ENCODE measurements at regions not wholly inside any gene's neighbourhood (a gene's known extent, or its start where the extent isn't known, plus 50 kb on each side); places are given as distances from the start of the nearest gene placed in this dataset.

DNA sequence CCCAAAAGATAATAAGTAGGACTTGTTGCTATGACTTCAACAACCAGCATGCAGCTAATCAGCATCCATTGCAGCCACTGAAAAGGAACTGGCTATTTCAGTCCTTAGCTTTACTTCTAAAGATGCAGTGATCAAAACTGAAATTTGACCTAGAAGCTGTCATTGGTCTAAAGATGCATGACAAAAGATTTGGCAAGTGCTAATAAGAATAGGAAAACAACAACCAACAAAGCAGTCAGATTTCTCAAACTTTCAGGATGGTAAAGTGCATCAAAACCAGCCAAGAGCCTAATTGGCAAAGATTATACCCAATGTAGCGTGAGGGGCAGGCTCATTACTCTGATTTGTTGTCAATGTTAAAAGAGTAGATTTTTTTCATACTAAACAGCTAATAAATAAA is 77.1 kb upstream of the WDR17 start (continued):
- TF ChIP-seq, protein P1, sequence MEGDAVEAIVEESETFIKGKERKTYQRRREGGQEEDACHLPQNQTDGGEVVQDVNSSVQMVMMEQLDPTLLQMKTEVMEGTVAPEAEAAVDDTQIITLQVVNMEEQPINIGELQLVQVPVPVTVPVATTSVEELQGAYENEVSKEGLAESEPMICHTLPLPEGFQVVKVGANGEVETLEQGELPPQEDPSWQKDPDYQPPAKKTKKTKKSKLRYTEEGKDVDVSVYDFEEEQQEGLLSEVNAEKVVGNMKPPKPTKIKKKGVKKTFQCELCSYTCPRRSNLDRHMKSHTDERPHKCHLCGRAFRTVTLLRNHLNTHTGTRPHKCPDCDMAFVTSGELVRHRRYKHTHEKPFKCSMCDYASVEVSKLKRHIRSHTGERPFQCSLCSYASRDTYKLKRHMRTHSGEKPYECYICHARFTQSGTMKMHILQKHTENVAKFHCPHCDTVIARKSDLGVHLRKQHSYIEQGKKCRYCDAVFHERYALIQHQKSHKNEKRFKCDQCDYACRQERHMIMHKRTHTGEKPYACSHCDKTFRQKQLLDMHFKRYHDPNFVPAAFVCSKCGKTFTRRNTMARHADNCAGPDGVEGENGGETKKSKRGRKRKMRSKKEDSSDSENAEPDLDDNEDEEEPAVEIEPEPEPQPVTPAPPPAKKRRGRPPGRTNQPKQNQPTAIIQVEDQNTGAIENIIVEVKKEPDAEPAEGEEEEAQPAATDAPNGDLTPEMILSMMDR (conservative IDR thresholded peaks at IDR 0.05; ENCODE audit: low read depth in 2 of 2): no peak
- TF ChIP-seq CREB1 (CRISPR knock-in tag; IDR thresholded peaks at IDR 0.05; ENCODE audit: low read depth): no peak

DNA sequence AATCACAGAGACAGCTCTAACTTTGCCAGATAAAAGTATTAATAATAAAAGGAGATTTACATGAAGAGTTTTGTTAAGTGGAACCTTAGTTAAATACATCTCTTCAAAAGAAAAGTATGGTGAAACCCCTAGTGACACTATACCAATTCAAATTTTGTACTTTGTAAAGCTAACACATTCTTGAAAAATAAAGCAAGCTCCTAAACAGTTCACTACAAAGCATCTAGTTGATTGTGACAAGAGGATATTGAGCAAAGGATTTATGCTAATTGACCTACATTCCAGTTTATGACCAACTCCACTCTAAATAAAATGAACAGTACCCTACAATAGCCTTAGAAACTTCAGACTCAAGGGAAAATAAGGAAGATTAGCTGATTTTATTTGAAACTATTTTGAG is 69.4 kb upstream of the WDR17 start:
- H3K79me2 ChIP-seq (replicated peaks; ENCODE audit: insufficient read depth): no peaks in the 10 kb centered on the region
- H3K27ac Mint-ChIP-seq: no peak overlapping the region
- peaks cover 3% of the 10 kb centered on the region for H3K27me3 Mint-ChIP-seq (ENCODE audit: insufficient read depth, low read depth, poor library complexity)
- H3K9me3 Mint-ChIP-seq: no peaks in the 10 kb centered on the region
- no peak for ATAC-seq
- H3K4me1 Mint-ChIP-seq: peaks cover 37% of the 10 kb centered on the region
- no peak overlapping the region for H3K4me3 ChIP-seq
- peaks cover 12% of the 10 kb centered on the region for H3K27me3 ChIP-seq (ENCODE audit: insufficient read depth)
- H4K20me1 ChIP-seq (replicated peaks; ENCODE audit: insufficient read depth): no peaks in the 10 kb centered on the region
- H3K4me2 ChIP-seq: no peak overlapping the region
- no peaks in the 10 kb centered on the region for H3K36me3 Mint-ChIP-seq (ENCODE audit: low read depth)
- no peak overlapping the region for H3K4me3 Mint-ChIP-seq
- no peaks in the 10 kb centered on the region for H3F3A ChIP-seq (replicated peaks; ENCODE audit: low read depth)
- H3K9me2 ChIP-seq (ENCODE audit: insufficient read depth): no peaks in the 10 kb centered on the region
- H3K36me3 ChIP-seq (ENCODE audit: insufficient read depth): no peaks in the 10 kb centered on the region
- H3K4me1 ChIP-seq (ENCODE audit: insufficient read depth): peaks cover 29% of the 10 kb centered on the region
- H2AFZ ChIP-seq: no peak overlapping the region
- no peak overlapping the region for H3K27ac ChIP-seq (ENCODE audit: low read depth)
- no peak for DNase-seq (ENCODE audit: low spot score)
- TF ChIP-seq, protein P2, sequence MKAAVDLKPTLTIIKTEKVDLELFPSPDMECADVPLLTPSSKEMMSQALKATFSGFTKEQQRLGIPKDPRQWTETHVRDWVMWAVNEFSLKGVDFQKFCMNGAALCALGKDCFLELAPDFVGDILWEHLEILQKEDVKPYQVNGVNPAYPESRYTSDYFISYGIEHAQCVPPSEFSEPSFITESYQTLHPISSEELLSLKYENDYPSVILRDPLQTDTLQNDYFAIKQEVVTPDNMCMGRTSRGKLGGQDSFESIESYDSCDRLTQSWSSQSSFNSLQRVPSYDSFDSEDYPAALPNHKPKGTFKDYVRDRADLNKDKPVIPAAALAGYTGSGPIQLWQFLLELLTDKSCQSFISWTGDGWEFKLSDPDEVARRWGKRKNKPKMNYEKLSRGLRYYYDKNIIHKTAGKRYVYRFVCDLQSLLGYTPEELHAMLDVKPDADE (IDR thresholded peaks at IDR 0.05): no peak
- TF ChIP-seq, protein P3, sequence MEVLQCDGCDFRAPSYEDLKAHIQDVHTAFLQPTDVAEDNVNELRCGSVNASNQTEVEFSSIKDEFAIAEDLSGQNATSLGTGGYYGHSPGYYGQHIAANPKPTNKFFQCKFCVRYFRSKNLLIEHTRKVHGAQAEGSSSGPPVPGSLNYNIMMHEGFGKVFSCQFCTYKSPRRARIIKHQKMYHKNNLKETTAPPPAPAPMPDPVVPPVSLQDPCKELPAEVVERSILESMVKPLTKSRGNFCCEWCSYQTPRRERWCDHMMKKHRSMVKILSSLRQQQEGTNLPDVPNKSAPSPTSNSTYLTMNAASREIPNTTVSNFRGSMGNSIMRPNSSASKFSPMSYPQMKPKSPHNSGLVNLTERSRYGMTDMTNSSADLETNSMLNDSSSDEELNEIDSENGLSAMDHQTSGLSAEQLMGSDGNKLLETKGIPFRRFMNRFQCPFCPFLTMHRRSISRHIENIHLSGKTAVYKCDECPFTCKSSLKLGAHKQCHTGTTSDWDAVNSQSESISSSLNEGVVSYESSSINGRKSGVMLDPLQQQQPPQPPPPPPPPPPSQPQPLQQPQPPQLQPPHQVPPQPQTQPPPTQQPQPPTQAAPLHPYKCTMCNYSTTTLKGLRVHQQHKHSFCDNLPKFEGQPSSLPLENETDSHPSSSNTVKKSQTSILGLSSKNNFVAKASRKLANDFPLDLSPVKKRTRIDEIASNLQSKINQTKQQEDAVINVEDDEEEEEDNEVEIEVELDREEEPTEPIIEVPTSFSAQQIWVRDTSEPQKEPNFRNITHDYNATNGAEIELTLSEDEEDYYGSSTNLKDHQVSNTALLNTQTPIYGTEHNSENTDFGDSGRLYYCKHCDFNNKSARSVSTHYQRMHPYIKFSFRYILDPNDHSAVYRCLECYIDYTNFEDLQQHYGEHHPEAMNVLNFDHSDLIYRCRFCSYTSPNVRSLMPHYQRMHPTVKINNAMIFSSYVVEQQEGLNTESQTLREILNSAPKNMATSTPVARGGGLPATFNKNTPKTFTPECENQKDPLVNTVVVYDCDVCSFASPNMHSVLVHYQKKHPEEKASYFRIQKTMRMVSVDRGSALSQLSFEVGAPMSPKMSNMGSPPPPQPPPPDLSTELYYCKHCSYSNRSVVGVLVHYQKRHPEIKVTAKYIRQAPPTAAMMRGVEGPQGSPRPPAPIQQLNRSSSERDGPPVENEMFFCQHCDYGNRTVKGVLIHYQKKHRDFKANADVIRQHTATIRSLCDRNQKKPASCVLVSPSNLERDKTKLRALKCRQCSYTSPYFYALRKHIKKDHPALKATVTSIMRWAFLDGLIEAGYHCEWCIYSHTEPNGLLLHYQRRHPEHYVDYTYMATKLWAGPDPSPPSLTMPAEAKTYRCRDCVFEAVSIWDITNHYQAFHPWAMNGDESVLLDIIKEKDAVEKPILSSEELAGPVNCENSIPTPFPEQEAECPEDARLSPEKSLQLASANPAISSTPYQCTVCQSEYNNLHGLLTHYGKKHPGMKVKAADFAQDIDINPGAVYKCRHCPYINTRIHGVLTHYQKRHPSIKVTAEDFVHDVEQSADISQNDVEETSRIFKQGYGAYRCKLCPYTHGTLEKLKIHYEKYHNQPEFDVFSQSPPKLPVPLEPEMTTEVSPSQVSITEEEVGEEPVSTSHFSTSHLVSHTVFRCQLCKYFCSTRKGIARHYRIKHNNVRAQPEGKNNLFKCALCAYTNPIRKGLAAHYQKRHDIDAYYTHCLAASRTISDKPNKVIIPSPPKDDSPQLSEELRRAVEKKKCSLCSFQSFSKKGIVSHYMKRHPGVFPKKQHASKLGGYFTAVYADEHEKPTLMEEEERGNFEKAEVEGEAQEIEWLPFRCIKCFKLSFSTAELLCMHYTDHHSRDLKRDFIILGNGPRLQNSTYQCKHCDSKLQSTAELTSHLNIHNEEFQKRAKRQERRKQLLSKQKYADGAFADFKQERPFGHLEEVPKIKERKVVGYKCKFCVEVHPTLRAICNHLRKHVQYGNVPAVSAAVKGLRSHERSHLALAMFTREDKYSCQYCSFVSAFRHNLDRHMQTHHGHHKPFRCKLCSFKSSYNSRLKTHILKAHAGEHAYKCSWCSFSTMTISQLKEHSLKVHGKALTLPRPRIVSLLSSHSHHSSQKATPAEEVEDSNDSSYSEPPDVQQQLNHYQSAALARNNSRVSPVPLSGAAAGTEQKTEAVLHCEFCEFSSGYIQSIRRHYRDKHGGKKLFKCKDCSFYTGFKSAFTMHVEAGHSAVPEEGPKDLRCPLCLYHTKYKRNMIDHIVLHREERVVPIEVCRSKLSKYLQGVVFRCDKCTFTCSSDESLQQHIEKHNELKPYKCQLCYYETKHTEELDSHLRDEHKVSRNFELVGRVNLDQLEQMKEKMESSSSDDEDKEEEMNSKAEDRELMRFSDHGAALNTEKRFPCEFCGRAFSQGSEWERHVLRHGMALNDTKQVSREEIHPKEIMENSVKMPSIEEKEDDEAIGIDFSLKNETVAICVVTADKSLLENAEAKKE (CRISPR knock-in tag; IDR thresholded peaks at IDR 0.05): no peak
- no peak for TF ChIP-seq JUNB (IDR thresholded peaks at IDR 0.05; ENCODE audit: unreplicated experiment)
- TF ChIP-seq ZNF331 (CRISPR knock-in tag; IDR thresholded peaks at IDR 0.05; ENCODE audit: low read depth): no peak
- TF ChIP-seq, protein P1 (conservative IDR thresholded peaks at IDR 0.05; ENCODE audit: low read depth in 2 of 2): no peak
- TF ChIP-seq STAT1 (IDR thresholded peaks at IDR 0.05; ENCODE audit: unreplicated experiment): no peak
- TF ChIP-seq ZNF114 (CRISPR knock-in tag; IDR thresholded peaks at IDR 0.05): no peak
- TF ChIP-seq EZH2 (IDR thresholded peaks at IDR 0.05; ENCODE audit: low read depth, unreplicated experiment): no peak
- no peak for TF ChIP-seq NANOG (IDR thresholded peaks at IDR 0.05; ENCODE audit: borderline replicate concordance)
- TF ChIP-seq, protein P4, sequence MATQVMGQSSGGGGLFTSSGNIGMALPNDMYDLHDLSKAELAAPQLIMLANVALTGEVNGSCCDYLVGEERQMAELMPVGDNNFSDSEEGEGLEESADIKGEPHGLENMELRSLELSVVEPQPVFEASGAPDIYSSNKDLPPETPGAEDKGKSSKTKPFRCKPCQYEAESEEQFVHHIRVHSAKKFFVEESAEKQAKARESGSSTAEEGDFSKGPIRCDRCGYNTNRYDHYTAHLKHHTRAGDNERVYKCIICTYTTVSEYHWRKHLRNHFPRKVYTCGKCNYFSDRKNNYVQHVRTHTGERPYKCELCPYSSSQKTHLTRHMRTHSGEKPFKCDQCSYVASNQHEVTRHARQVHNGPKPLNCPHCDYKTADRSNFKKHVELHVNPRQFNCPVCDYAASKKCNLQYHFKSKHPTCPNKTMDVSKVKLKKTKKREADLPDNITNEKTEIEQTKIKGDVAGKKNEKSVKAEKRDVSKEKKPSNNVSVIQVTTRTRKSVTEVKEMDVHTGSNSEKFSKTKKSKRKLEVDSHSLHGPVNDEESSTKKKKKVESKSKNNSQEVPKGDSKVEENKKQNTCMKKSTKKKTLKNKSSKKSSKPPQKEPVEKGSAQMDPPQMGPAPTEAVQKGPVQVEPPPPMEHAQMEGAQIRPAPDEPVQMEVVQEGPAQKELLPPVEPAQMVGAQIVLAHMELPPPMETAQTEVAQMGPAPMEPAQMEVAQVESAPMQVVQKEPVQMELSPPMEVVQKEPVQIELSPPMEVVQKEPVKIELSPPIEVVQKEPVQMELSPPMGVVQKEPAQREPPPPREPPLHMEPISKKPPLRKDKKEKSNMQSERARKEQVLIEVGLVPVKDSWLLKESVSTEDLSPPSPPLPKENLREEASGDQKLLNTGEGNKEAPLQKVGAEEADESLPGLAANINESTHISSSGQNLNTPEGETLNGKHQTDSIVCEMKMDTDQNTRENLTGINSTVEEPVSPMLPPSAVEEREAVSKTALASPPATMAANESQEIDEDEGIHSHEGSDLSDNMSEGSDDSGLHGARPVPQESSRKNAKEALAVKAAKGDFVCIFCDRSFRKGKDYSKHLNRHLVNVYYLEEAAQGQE (IDR thresholded peaks at IDR 0.05; ENCODE audit: unreplicated experiment): no peak
